ENCODE measurements at regions not wholly inside any gene's neighbourhood (a gene's known extent, or its start where the extent isn't known, plus 50 kb on each side); places are given as distances from the start of the nearest gene placed in this dataset.
"Not testable (repeated sequence)": the region's sequence is repeated elsewhere in the genome, so short reads cannot be mapped to it uniquely, and the experiment has no call there.

GRCh38 chr11:127971448-127971847 is 615.9 kb downstream of the ETS1 start:
- H3K36me3 Mint-ChIP-seq (ENCODE audit: low read depth) = no peaks in the 10 kb centered on the region

GRCh38 chr11:127966821-127967220 is 620.5 kb downstream of the ETS1 start:
- intact Hi-C loops (cut with micrococcal nuclease) = no loop called here
- no peaks in the 10 kb centered on the region for H3K36me3 Mint-ChIP-seq (ENCODE audit: low read depth)
- H3K9me3 Mint-ChIP-seq = peaks cover 1% of the 10 kb centered on the region

More at GRCh38 chr11:127971448-127971847, 615.9 kb downstream of the ETS1 start:
- CTCF ChIA-PET = no interaction called here
- intact Hi-C loops (cut with micrococcal nuclease) = no loop called here
- Mint-ChIP-seq H3K9me3 (peaks cover 1% of the 10 kb centered on the region), H3K4me3 (no peak overlapping the region), H3K27me3 (ENCODE audit: low read depth) (peaks cover 12% of the 10 kb centered on the region), H3K4me1 (ENCODE audit: low read depth) (no peaks in the 10 kb centered on the region), H3K27ac (no peak overlapping the region)
- no peak for DNase-seq

GRCh38 chr11:127965939-127966668 is 621.3 kb downstream of the ETS1 start:
- H3K27ac Mint-ChIP-seq = no peak overlapping the region
- H3K4me1 Mint-ChIP-seq (ENCODE audit: low read depth) = no peaks in the 10 kb centered on the region
- DNase-seq = no peak
- peaks cover 1% of the 10 kb centered on the region for H3K9me3 Mint-ChIP-seq
- intact Hi-C loops (cut with micrococcal nuclease) = no loop called here
- CTCF ChIA-PET = no interaction called here
- H3K36me3 Mint-ChIP-seq (ENCODE audit: low read depth) = no peaks in the 10 kb centered on the region
- H3K27me3 Mint-ChIP-seq (ENCODE audit: low read depth) = peaks cover 14% of the 10 kb centered on the region
- H3K4me3 Mint-ChIP-seq = no peak overlapping the region

More at GRCh38 chr11:127966821-127967220, 620.5 kb downstream of the ETS1 start:
- DNase-seq = no peak
- Mint-ChIP-seq H3K27me3 (ENCODE audit: low read depth) (peaks cover 19% of the 10 kb centered on the region), H3K4me3 (no peak overlapping the region), H3K4me1 (ENCODE audit: low read depth) (no peaks in the 10 kb centered on the region), H3K27ac (no peak overlapping the region)
- CTCF ChIA-PET = no interaction called here

GRCh38 chr11:127962416-127962815 is 624.9 kb downstream of the ETS1 start:
- Mint-ChIP-seq H3K9me3 (no peaks in the 10 kb centered on the region), H3K27me3 (ENCODE audit: low read depth) (peaks cover 11% of the 10 kb centered on the region), H3K4me1 (ENCODE audit: low read depth) (no peaks in the 10 kb centered on the region), H3K36me3 (ENCODE audit: low read depth) (no peaks in the 10 kb centered on the region), H3K4me3 (no peak overlapping the region), H3K27ac (no peak overlapping the region)
- CTCF ChIA-PET = no interaction called here
- intact Hi-C loops (cut with micrococcal nuclease) = no loop called here
- no peak for DNase-seq

GRCh38 chr11:127950162-127950561 is 637.2 kb downstream of the ETS1 start:
- no peak overlapping the region for H3K4me3 Mint-ChIP-seq
- intact Hi-C loops (cut with micrococcal nuclease) = no loop called here
- CTCF ChIA-PET = no interaction called here
- H3K9me3 Mint-ChIP-seq = no peaks in the 10 kb centered on the region
- H3K4me1 Mint-ChIP-seq (ENCODE audit: low read depth) = no peaks in the 10 kb centered on the region
- no peaks in the 10 kb centered on the region for H3K36me3 Mint-ChIP-seq (ENCODE audit: low read depth)
- no peak overlapping the region for H3K27ac Mint-ChIP-seq
- H3K27me3 Mint-ChIP-seq (ENCODE audit: low read depth) = peaks cover 10% of the 10 kb centered on the region
- DNase-seq = no peak

- DNase-seq = peak; percentile 19
- Mint-ChIP-seq H3K4me1 (ENCODE audit: low read depth) (peaks cover 13% of the 10 kb centered on the region), H3K27ac (no peak overlapping the region), H3K4me3 (no peak overlapping the region), H3K27me3 (ENCODE audit: low read depth) (peaks cover 10% of the 10 kb centered on the region), H3K9me3 (no peaks in the 10 kb centered on the region), H3K36me3 (ENCODE audit: low read depth) (no peaks in the 10 kb centered on the region)
- CTCF ChIA-PET = no interaction called here
- intact Hi-C loops (cut with micrococcal nuclease) = loop anchor here (2.0 kb wide), 1 partner anchor 25 kb away; no protein-coding TSS in a partner anchor
Measured at GRCh38 chr11:127943763-127944162, 643.6 kb downstream of the ETS1 start.

GRCh38 chr11:127943152-127943551 is 644.2 kb downstream of the ETS1 start:
- intact Hi-C loops (cut with micrococcal nuclease) = no loop called here
- Mint-ChIP-seq H3K27me3 (ENCODE audit: low read depth) (peaks cover 10% of the 10 kb centered on the region), H3K4me3 (no peak overlapping the region), H3K9me3 (no peaks in the 10 kb centered on the region), H3K36me3 (ENCODE audit: low read depth) (no peaks in the 10 kb centered on the region), H3K27ac (no peak overlapping the region), H3K4me1 (ENCODE audit: low read depth) (peaks cover 13% of the 10 kb centered on the region)
- DNase-seq = no peak
- CTCF ChIA-PET = no interaction called here

- DNase-seq; H3K36me3 Mint-ChIP-seq (ENCODE audit: low read depth); intact Hi-C loops (cut with micrococcal nuclease); H3K9me3 Mint-ChIP-seq; H3K27ac Mint-ChIP-seq; CTCF ChIA-PET; H3K4me3 Mint-ChIP-seq: not testable (repeated sequence)
- H3K27me3 Mint-ChIP-seq (ENCODE audit: low read depth) = peaks cover 10% of the 10 kb centered on the region
- peaks cover 13% of the 10 kb centered on the region for H3K4me1 Mint-ChIP-seq (ENCODE audit: low read depth)
Measured at GRCh38 chr11:127941554-127941953, 645.8 kb downstream of the ETS1 start.

- intact Hi-C loops (cut with micrococcal nuclease) = no loop called here
- Mint-ChIP-seq H3K36me3 (ENCODE audit: low read depth) (no peaks in the 10 kb centered on the region), H3K4me1 (ENCODE audit: low read depth) (peaks cover 11% of the 10 kb centered on the region), H3K27ac (no peak overlapping the region), H3K4me3 (no peak overlapping the region), H3K27me3 (ENCODE audit: low read depth) (peaks cover 14% of the 10 kb centered on the region), H3K9me3 (no peaks in the 10 kb centered on the region)
- CTCF ChIA-PET = no interaction called here
- no peak for DNase-seq
Measured at GRCh38 chr11:127939000-127939399, 648.4 kb downstream of the ETS1 start.

GRCh38 chr11:127935081-127935480 is 652.3 kb downstream of the ETS1 start:
- CTCF ChIA-PET = interaction anchor here (0.7 to 1.2 kb wide), 2 partner anchors 239 to 776 kb away, joined by 3 to 6 read pairs; no protein-coding TSS in a partner anchor
- no peaks in the 10 kb centered on the region for H3K4me1 Mint-ChIP-seq (ENCODE audit: low read depth)
- H3K4me3 Mint-ChIP-seq = no peak overlapping the region

GRCh38 chr11:127933961-127934360 is 653.4 kb downstream of the ETS1 start:
- peaks cover 15% of the 10 kb centered on the region for H3K27me3 Mint-ChIP-seq (ENCODE audit: low read depth)
- H3K27ac Mint-ChIP-seq; H3K4me1 Mint-ChIP-seq (ENCODE audit: low read depth); DNase-seq; intact Hi-C loops (cut with micrococcal nuclease); H3K4me3 Mint-ChIP-seq; H3K9me3 Mint-ChIP-seq; H3K36me3 Mint-ChIP-seq (ENCODE audit: low read depth): not testable (repeated sequence)
- CTCF ChIA-PET = interaction anchor here (0.6 kb wide), 1 partner anchor 238 kb away, joined by 3 read pairs; no protein-coding TSS in a partner anchor

More at GRCh38 chr11:127935081-127935480, 652.3 kb downstream of the ETS1 start:
- Mint-ChIP-seq H3K27me3 (ENCODE audit: low read depth) (peaks cover 9% of the 10 kb centered on the region), H3K27ac (no peak overlapping the region), H3K36me3 (ENCODE audit: low read depth) (no peaks in the 10 kb centered on the region), H3K9me3 (no peaks in the 10 kb centered on the region)
- DNase-seq = no peak
- intact Hi-C loops (cut with micrococcal nuclease) = no loop called here

- Mint-ChIP-seq H3K9me3 (no peaks in the 10 kb centered on the region), H3K4me3 (no peak overlapping the region), H3K27ac (no peak overlapping the region), H3K4me1 (ENCODE audit: low read depth) (peaks cover 5% of the 10 kb centered on the region), H3K36me3 (ENCODE audit: low read depth) (no peaks in the 10 kb centered on the region), H3K27me3 (ENCODE audit: low read depth) (peaks cover 20% of the 10 kb centered on the region)
- CTCF ChIA-PET = interaction anchor here (0.6 kb wide), 1 partner anchor 875 kb away, joined by 5 read pairs; no protein-coding TSS in a partner anchor
- intact Hi-C loops (cut with micrococcal nuclease) = no loop called here
- no peak for DNase-seq
Measured at GRCh38 chr11:127931803-127932202, 655.6 kb downstream of the ETS1 start.

- intact Hi-C loops (cut with micrococcal nuclease) = no loop called here
- H3K4me3 Mint-ChIP-seq = no peak overlapping the region
- no peaks in the 10 kb centered on the region for H3K36me3 Mint-ChIP-seq (ENCODE audit: low read depth)
- H3K9me3 Mint-ChIP-seq = peaks cover 3% of the 10 kb centered on the region
- DNase-seq = no peak
- no peak overlapping the region for H3K27ac Mint-ChIP-seq
- H3K27me3 Mint-ChIP-seq (ENCODE audit: low read depth) = peaks cover 23% of the 10 kb centered on the region
- peaks cover 5% of the 10 kb centered on the region for H3K4me1 Mint-ChIP-seq (ENCODE audit: low read depth)
- CTCF ChIA-PET = no interaction called here
Measured at GRCh38 chr11:127926721-127927120, 660.6 kb downstream of the ETS1 start.

All from activated naive CD4-positive, alpha-beta T cell treated with anti-CD3 and anti-CD28 coated beads for 36 hours (primary cell).